ENCODE measurements at regions not wholly inside any gene's neighbourhood (a gene's known extent, or its start where the extent isn't known, plus 50 kb on each side); places are given as distances from the start of the nearest gene placed in this dataset.
A peak's percentile ranks its signal among the peaks of the same experiment; 100 is the strongest.

- DNase-seq (ENCODE audit: low spot score): no peak
Measured at GRCh38 chr6:53744321-53744720, 50.5 kb upstream of the LRRC1 start.

- no peak for DNase-seq (ENCODE audit: low spot score)
Measured at GRCh38 chr6:53741034-53741823, 53.6 kb upstream of the LRRC1 start.

- no peak for DNase-seq (ENCODE audit: low spot score)
Measured at GRCh38 chr6:53737746-53738145, 57.1 kb upstream of the LRRC1 start.

GRCh38 chr6:53735896-53736295, 58.9 kb upstream of the LRRC1 start:
- DNase-seq (ENCODE audit: low spot score): no peak

- no peak for DNase-seq (ENCODE audit: low spot score)
Measured at GRCh38 chr6:53734473-53735299, 60.1 kb upstream of the LRRC1 start.

- no peak for DNase-seq (ENCODE audit: low spot score)
Measured at GRCh38 chr6:53731866-53732636, 62.8 kb upstream of the LRRC1 start.

GRCh38 chr6:53730767-53731166, 64.0 kb upstream of the LRRC1 start:
- no peak for DNase-seq (ENCODE audit: low spot score)

GRCh38 chr6:53728570-53729194, 63.1 kb upstream of the KLHL31 start:
- peak; percentile 56 for DNase-seq (ENCODE audit: low spot score)

- DNase-seq (ENCODE audit: low spot score): no peak
Measured at GRCh38 chr6:53727748-53728147, 62.2 kb upstream of the KLHL31 start.

- peak; percentile 73 for DNase-seq (ENCODE audit: low spot score)
Measured at GRCh38 chr6:53725791-53726575, 60.4 kb upstream of the KLHL31 start.

GRCh38 chr6:53724501-53724900, 58.9 kb upstream of the KLHL31 start:
- no peak for DNase-seq (ENCODE audit: low spot score)

- no peak for DNase-seq (ENCODE audit: low spot score)
Measured at GRCh38 chr6:53723331-53723730, 57.8 kb upstream of the KLHL31 start.

GRCh38 chr6:53721766-53722165, 56.2 kb upstream of the KLHL31 start:
- DNase-seq (ENCODE audit: low spot score): no peak

- peak; percentile 73 for DNase-seq (ENCODE audit: low spot score)
Measured at GRCh38 chr6:53718597-53719460, 53.3 kb upstream of the KLHL31 start.

- no peak for DNase-seq (ENCODE audit: low spot score)
Measured at GRCh38 chr6:53717566-53717965, 52.0 kb upstream of the KLHL31 start.

- DNase-seq (ENCODE audit: low spot score): no peak
Measured at GRCh38 chr6:53715434-53715833, 49.9 kb upstream of the KLHL31 start.

Data from globus pallidus (tissue), 1 donor.